M059J (cell line): ENCODE measurements at regions not wholly inside any gene's neighbourhood (a gene's known extent, or its start where the extent isn't known, plus 50 kb on each side); places are given as distances from the start of the nearest gene placed in this dataset.
A peak's percentile ranks its signal among the peaks of the same experiment; 100 is the strongest.
"Not testable (repeated sequence)": the region's sequence is repeated elsewhere in the genome, so short reads cannot be mapped to it uniquely, and the experiment has no call there.

Experiments used
- DNase-seq: peaks from one replicate; pipeline ENCODE4 v3.0.0-alpha.2; 2012; ENCODE audit warnings: low read depth

DNA sequence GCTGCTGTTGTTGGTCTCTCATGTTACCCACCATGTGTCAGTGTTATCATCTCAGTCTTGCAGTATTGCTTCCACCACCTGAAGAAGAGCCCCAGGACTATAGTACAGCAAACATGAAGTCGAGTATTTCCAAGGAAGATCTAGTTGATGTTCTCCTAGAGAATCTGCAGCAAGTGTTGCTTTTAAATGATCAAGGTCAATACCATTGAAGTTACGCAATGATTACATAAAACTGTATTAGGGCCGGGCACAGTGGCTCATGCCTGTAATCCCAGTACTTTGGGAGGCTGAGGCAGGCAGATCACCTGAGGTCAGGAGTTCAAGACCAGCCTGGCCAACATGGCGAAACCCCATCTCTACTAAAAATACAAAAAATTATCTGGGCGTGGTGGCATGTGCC, 173.9 kb downstream of the TJP1 start:
- DNase-seq: not testable (repeated sequence)

DNA sequence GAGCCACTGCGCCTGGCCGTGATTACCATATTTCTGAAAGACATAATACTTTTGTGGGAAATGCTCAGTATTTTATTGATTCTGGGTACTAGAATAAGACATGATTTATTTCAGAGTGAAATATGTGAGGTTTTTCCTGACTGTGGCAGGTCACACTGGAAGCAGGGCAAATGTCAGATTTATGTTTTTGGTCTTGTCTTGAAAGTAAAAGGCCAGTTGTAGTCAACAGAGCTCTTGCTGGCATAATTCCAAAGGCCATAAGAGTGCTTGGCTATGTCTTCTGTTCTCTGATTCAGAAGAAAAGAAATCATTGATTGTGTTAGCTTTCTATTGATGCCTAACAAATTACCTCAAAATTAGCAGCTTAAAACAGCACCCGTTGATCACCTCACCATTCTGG, 176.4 kb downstream of the TJP1 start:
- DNase-seq: no peak

DNA sequence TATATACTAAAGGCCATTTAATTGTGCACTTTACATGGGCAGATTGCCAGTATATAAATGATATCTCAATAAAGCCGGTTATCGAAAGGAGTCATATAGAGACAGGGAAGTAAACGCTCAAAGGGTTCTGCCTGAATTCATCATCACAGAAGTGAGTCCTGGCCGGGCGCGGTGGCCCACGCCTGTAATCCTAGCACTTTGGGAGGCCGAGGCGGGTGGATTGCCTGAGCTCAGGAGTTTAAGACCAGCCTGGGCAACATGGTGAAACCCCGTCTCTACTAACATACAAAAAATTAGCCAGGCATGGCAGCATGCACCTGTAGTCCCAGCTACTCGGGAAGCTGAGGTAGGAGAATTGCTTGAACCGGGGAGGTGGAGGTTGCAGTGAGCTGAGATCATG, 177.9 kb downstream of the TJP1 start:
- not testable (repeated sequence) for DNase-seq

DNA sequence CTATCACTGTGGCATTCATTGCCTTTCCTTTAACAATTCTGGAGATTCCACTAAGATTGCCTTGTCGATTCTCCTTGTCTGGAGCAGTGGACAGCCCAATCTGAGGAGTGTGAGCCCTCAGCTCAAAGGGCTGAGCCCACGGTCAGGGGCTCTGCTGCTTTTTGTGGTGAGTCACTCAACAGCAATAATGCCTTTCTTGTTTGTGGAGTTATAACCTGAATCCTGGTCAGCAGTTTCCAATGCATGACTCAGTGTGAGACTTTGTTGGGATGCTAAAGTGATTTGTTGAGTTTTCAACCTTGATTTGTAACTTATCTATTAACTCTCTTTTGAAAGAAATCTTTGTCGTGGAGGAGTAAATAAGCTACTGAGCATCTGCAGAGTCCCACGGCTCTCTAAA, 183.5 kb downstream of the TJP1 start:
- peak; percentile 35 for DNase-seq

DNA sequence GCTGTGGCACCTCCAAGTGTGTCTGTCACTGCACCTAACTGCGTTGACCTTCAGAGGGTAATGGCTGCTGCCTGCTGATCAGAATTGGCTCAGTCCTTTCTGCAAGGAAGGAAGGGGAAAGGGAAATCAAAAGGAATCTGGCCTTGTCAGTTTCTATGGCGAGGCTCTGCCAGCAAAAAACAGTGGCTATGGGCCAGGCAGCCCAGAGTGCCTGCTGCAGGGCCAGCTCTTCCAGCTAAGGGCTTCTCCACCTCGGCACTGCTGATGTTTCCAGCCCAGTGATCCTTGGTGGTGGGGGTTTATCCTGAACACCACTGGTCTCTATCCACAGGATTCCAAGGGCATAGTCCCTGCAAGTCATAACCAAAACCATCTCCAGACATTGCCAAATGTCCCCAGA, 184.3 kb downstream of the TJP1 start:
- no peak for DNase-seq

DNA sequence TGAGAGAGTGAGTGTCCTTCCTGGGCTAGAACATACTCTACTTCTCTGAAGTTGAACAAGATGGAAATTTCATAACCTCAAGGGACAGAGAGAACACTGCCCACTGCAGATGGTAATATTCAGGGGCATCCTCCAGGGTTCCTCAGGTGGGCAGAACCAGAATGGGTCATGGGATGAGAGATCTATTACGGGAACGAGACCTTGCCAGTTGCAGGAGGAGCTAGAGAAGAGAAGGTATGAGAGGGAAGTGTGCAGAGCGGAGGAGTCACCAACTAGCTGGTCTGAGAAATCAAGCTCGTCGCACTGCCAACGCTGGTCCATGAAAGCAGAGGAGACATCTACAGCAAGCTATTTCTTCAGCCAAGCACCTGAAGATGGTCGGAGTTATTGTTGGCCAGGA, 184.7 kb downstream of the TJP1 start:
- DNase-seq: no peak

DNA sequence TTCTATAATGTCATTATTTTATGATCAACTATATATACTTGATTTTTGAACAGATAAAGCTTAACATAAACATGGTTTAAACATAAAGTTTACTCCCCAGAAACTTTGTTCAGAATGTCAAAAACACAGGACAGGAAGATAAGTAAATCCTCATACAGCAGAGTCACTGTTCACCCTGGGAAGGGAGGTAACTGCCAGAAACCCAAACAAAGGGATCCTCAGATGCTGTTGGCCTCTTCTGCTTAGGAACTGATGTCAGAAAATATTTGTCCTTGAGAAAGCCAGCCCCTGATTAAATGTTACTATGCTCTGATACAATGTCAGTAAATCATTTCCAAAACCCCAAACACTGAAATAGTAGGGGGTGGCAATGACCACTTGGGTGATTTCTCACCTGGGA, 185.3 kb downstream of the TJP1 start:
- no peak for DNase-seq

DNA sequence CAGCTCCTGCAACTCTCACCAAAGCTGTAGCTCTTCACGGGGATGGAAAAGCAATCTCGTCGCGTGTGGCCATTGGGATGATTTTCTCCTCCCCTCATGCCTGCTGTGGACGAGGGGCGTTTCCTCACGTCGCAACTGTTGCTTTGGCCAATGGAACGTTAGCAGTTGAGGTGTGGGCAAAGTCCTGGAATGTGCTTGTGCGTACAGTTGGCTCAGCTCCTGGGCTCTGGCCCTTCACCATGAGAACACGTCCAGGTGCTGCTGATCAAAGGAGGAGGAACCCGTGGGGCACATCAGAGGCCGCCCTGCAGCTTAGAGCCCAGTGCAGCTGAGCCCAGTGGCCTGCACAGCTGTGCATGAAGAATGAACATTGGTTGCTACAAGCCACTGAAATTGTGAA, 186.1 kb downstream of the TJP1 start:
- no peak for DNase-seq

DNA sequence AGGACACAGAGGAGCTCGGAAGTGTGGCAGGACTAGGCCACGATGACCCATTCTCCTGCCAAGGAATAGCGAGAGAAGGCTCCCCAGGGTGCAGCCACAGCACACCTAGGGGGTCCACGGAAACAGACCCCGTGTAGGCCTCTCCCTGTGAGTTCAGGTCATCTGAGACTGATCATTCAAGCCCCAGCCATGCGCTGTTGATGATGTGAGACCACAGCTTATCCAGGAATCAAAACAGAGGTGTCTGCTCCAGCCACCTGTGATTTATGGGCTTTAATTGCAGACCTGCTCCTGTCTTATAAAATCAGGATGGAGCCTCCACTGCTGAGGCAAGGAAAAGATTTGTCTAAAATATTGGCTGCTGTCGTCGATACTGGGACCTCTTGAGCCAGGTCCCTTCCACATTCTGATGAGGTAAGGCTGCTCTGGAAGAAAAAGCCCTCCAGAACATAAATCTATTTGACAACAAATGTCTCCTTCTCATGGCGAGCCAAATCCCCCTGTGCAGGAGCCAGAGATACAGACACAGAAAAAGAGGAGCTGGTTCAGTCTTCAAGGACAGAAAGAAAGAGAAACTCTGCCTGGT, 186.7 kb downstream of the TJP1 start:
- no peak for DNase-seq

DNA sequence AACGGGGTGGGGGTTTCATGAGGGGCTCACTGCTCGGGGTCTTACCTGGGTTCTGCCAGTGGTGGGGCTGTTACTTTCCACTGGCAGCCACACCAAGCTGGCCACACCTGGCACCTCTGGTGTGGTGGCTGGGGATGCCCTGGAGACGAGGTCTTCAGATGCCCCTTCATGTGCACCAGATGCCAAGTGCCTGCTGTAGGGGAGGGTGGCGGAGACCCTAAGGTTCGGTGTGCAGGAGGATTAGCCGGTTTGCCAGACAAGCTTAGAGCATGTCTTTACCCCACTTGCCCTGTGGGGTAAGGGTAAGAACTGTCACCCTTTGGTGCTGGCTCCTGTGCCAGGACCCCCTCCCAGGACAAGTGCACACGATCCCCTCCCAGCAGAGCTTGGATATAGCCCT, 188.3 kb downstream of the TJP1 start:
- no peak for DNase-seq

DNA sequence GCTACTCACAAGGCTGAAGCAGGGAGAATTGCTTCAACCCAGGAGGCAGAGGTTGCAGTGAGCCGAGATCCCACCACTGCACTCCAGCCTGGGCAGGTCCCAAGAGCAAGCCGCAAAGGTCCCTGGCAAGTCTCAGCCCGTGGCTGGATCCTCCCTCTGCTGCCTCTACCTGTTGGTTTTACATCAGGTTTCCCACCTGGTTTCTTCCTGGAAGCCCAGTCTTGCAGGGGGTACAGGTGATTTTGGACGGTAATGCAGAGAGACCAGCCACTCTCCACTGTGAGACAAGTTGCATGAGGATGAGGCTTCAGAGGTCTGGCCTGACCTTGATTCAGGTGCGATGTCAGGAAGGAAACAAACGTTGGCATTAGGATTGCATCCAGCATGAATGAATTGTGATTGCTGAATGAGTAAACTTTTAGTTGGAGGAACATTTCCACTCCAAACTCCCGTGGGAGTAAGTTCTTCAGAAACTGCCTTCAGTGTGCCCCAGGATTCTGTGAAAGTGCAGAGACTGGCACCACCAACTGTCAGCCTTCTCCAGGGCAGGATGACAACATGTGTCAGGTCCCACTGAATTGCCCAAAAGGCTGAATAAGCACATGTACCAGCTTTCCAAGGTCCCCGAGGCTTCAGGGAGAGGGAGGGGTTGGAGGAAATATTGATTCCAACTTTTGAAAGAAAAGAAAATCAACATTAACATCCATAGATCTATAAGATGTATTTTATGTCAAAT, 189.4 kb downstream of the TJP1 start:
- DNase-seq: no peak

DNA sequence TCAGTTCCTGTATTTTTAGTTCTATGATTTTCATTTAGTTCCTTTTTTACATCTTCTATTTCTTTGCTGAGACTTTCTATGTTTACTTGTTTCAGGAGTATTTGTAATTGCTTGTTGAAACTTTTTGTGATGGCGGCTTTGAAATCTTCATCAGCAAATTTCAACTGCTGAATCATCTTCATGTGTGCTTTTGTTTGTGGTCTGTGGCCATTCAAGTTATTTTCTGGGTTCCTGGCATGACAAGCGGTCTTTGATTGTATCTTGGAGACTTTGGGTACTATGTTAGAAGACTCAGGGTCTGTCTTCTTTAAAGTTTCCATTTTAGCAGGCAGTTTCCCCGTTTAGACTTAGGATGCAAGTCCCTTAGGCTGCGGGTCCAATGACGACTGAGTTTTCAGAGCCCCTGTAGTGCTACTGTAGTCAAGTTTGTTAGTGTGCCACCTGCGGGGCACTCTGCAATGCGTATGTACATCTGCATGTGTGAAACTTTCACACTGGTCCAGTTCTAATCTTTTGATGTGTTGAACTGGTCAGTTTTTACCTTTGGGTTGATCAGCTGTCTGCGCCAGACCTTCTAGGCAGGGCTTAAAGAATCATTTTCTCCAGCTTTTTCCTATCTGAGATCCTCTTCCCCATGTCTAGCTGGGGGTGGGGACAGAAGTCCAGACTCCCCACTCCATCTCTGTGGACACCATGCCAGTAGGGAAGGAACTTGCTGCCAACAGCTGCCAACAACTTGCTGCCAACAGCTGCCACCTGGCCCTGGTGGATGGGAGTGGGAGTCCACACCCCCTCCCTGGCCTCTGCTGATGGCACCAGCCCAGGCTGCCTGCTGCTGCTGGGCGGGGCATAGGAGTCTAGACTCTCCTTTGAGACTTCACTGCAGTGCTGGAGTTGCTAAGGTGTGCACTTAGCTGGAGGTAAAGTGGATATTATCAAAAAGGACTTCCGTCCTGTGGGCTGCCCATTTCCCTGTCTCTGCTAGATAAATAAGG, 190.9 kb downstream of the TJP1 start:
- peak; percentile 51 for DNase-seq

DNA sequence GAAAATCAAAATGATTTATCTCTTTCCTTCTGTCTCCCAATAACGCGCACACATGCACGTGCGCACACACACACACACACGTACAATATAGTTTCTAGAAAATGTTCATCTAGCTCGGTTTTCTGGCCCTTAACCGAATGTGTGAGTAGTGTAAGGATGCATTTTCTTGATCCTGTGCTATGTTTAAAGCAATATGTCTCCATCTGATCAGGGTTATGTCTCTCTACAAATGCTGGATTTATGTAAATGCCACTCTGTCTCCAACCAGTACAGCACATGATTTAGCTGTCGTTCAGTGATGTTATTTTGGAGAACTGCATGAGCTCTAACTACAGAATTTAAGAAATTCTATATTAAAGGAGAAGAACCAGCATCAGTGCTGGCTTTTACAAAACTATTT, 198.0 kb downstream of the TJP1 start:
- no peak for DNase-seq

DNA sequence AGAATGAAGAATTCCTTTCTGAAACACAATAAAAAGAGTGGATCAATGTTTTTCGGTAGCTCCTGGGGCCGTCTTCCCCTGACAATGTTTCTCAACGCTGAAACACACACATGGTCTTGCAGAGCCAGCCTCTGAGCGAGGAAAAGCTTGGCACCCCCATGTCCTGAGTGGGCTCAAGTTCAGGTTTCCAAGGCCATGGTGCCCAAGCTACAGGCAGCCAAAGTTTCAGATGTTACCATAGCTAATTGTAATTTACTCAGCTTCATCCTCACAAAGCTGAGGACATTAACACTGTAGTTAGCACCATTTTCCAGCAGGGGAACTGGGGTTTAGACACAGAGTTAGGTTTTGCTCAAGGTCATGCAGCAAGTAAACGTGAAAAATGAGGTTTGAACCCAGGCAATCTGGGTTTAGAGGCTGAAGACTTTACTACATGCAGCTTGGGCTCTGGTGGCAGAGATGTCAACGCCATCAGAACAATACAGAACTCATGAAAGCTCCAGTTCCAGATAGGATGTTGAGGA, 199.1 kb downstream of the TJP1 start:
- no peak for DNase-seq

DNA sequence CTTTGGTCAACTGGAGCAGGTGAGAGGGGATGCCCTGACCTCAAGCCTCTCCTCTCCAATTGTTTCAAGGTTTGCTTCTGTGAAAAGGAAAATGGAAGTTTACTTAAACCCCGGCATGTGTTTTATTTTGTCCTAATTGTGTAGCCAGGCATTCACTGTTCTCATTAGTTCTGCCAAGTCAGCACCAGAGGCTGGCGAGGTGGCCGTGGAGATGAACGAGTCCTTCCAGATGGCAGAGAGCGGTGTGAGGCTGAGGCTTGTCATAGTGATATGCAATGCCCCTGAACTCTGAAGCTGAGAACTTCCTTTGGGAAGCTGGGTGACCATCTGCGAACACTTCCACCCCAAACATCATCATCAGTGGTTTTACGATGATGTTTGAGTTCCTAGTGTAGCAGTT, 199.6 kb downstream of the TJP1 start:
- DNase-seq: no peak

DNA sequence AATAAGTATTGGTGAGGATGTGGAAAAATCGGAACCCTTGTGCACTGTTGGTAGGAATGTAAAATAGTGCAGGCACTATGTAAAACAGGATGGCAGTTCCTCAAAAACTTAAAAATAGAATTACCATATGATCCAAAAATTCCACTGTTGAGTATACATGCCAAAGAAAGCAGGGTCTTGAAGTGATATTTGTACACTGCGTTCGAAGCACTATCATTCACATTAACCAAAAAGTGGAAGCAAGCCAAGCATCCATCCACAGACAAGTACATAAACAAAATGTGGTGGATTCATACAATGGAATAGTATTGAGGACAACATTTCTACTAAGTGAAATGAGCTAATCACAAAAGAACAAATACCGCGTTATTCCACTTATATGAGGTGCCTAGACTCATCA, 200.7 kb downstream of the TJP1 start:
- DNase-seq: no peak

DNA sequence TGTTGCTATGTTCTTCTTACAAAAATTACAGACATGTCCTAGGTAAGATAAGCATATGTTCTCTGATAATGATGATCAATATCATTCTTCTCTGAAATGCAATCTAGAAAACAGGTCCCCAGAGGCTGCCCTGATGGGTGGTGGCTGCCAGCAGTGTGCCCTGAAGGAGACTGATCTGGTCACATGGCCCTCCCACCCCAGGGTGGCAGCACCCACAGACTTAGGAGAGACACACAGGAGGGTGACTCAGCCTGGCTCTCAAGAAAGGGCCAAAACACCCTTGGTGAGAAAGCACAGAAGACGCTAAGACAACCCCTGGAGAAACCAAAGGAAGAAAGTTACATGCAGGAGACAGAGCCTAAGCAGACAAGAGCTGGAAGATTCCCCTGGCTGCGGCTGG, 203.7 kb downstream of the TJP1 start:
- no peak for DNase-seq

DNA sequence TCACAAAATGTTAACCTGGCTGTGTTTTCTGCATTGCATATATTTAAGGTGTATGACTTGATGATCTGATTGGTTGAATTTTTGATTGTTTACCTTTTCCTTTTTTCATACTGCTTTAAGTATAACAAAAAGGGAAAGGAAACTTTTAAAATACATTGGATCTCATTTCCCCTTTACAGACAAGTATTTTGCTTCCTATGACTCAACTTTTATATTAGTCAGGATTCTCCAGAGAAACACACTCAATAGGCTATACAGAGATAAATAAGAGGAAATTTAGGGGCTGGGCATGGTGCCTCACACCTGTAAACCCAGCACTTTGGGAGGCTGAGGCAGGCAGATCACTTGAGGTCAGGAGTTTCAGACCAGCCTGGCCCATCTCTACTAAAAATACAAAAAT, 205.8 kb downstream of the TJP1 start:
- no peak for DNase-seq

DNA sequence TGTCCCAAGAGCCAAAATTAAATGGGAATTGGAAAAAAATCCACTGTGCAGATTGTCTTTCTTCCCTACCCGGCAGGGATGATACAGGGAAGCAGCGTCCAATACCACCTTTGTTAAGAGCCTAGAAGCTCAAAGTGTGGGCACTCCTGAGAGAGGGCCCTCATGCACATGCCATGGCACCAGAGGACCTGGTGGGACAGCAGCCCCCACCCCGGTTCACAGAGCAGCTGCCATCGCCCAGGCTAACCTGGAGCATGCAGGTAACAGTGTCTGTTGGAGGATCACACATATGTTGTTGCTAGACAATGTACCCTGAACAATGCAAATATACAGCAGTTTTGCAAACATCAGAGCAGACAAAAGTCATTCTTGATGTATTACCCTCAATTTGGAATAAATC, 206.5 kb downstream of the TJP1 start:
- no peak for DNase-seq

DNA sequence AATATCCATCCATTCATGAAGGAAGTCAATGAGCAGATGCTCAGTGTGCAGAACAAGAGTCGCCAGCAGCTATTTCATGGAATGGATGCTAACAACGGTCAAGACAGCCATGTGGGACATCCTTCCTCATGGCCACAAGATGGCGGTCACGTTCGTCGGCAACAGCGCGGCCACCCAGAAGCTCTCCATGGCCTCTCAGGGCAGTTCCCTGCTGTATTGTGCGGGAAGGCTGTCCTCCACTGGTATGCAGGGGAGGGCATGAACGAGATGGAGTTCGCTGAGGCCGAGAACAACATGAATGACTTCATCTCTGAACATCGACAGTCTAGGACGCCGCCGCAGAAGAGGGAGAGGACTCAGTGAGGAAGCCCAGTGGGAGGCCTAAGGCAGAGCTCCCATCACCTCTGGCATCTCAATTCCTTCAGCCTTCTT, 208.3 kb downstream of the TJP1 start:
- DNase-seq: no peak

DNA sequence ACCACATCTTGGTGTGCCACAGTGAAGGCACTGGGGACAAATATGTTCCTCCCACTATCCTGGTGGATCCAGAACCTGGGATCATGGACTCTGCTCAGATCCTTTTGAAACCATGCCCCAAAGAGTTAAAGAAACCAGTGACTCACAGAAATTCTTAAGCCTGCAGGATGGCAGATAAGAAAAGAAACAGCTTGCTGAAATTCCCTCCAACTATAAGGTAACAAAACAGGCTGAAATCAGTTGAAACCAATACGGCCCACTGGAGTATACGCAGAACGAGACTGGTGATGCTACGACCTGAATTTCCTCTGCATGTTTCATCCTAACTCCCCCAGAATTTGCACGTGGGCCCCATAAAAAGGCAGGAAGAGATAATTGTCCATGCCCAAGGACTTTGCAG, 209.6 kb downstream of the TJP1 start:
- peak; percentile 56 for DNase-seq

DNA sequence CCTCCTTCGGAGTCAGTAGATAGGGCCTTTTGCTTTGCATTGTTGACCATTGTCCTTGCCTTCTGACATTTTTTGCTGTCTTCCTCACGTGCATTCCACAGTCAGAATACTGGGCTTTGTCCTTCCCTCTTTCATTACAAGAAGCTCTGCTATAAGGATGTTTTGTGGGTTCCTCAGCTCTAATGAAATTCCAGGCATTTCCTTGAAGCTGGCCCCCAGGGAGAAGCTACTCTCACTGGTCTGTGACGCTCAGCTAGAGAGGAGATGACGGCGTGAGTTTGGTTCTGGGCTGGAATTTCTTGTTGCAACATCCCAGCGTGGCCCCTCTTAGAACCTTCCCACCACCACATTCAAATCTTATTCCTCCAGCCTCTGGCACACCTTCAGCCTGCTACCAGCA, 210.2 kb downstream of the TJP1 start:
- DNase-seq: peak; percentile 85
